Adrenal gland (tissue), 9 donors: ENCODE measurements at regions not wholly inside any gene's neighbourhood (a gene's known extent, or its start where the extent isn't known, plus 50 kb on each side); places are given as distances from the start of the nearest gene placed in this dataset.
"Not testable (repeated sequence)": the region's sequence is repeated elsewhere in the genome, so short reads cannot be mapped to it uniquely, and the experiment has no call there.

Source experiments
- DNase-seq, 7 donors: peaks; one replicate each; pipeline ENCODE4 v3.0.0-alpha.2; 2019 to 2020
- H3K27ac ChIP-seq, 5 donors: fragments of 200-600 bp; sonication (generic) in 4 of 5; 1 replicate in 3 of 5; 2 replicates in 2 of 5; pipeline versions ENCODE4 v1.5.1 to v1.8.0; 2016 to 2020; ENCODE audit warnings: mild to moderate bottlenecking in 1 of 5
- H3K27me3 ChIP-seq: fragments of 200-600 bp; 2 replicates; pipeline ENCODE4 v1.8.0; 2021
- H3K36me3 ChIP-seq, 2 donors: fragments of 200-600 bp; replicated peaks in 1 of 2; 1 replicate in 1 of 2; 2 replicates in 1 of 2; pipeline versions ENCODE4 v1.5.1 to v1.8.0; 2018 to 2022
- H3K4me1 ChIP-seq, 2 donors: fragments of 200-600 bp; replicated peaks in 1 of 2; 1 replicate in 1 of 2; 2 replicates in 1 of 2; pipeline versions ENCODE4 v1.5.1 to v1.8.0; 2018 to 2021
- H3K4me3 ChIP-seq, 4 donors: fragments of 200-600 bp; sonication (generic) in 3 of 4; one replicate each; pipeline ENCODE4 v1.5.1; 2016 to 2018
- H3K9me3 ChIP-seq, 3 donors: fragments of 200-600 bp; sonication (generic) in 1 of 3; replicated peaks in 1 of 3; 1 replicate in 2 of 3; 2 replicates in 1 of 3; pipeline versions ENCODE4 v1.5.1 to v1.8.0; 2016 to 2021
- CTCF ChIP-seq, 6 experiments: fragments of 450-650 bp in 4 of 6; fragments of 200-600 bp in 2 of 6; sonication (generic) in 1 of 6; IDR thresholded peaks; 1 replicate in 5 of 6; 2 replicates in 1 of 6; pipeline versions ENCODE4 v1.5.1 to v1.8.0; 2016 to 2021; ENCODE audit warnings: antibody characterized with exemption in 6 of 6, mild to moderate bottlenecking in 2 of 6, moderate library complexity in 1 of 6
- POLR2A ChIP-seq, 2 donors: fragments of 450-650 bp; IDR thresholded peaks; one replicate each; pipeline ENCODE4 v1.6.1; 2017; ENCODE audit warnings: antibody characterized with exemption in 2 of 2, mild to moderate bottlenecking in 2 of 2, moderate library complexity in 1 of 2
- WGBS, 4 donors: extraction: QIAGEN DNeasy Blood & Tissue Kit in 2 of 4; methylation state at CpG; one replicate each; pipeline versions ENCODE4 v1.1.5 to v1.1.7; 2013 to 2017; 5-methylcytosine and 5-hydroxymethylcytosine counted together
- intact Hi-C, 2 donors: fragments of 100-400 bp; cut with DNase I; formaldehyde crosslinking; loops; one replicate each; pipeline versions ENCODE4 v1.14.1 to v1.15.0; 2022 to 2023
- donor health status: healthy with polysubstance abuse.
- donor health status: Bipolar disorder and iron deficiency.
- donor health status: DM: yes; HTN: yes; CAD: no.
- donor health status: DM: no; HTN: no; CAD: no.
- donor health status: DM: no; HTN: no; CAD: no.

GRCh38 chr10:130714742-130715467 lies 578.7 kb downstream of the GLRX3 start:
- Histone ChIP-seq H3K27ac (peak overlapping the region in 2 of 5 donors; percentile 35 to 54), H3K4me1 (no peaks in the 10 kb centered on the region), H3K27me3 (no peaks in the 10 kb centered on the region), H3K4me3 (no peak overlapping the region), H3K9me3 (no peaks in the 10 kb centered on the region), H3K36me3 (no peaks in the 10 kb centered on the region)
- WGBS, 4 donors, result 55 to 72% (median 62%) methylated on average over 17 to 20 of the region's 20 CpGs
- DNase-seq, result no peak
- no peak for TF ChIP-seq POLR2A (IDR thresholded peaks at IDR 0.05)
- TF ChIP-seq CTCF (IDR thresholded peaks at IDR 0.05), result no peak
- intact Hi-C loops, result no loop called here

GRCh38 chr10:130715686-130716670 lies 579.8 kb downstream of the GLRX3 start:
- intact Hi-C loops, result no loop called here
- WGBS, 4 donors, result 72 to 78% (median 76%) methylated on average over 9 to 12 of the region's 12 CpGs

GRCh38 chr10:130717083-130717482 lies 580.9 kb downstream of the GLRX3 start:
- TF ChIP-seq CTCF (IDR thresholded peaks at IDR 0.05) (no peak), POLR2A (IDR thresholded peaks at IDR 0.05) (no peak)
- Histone ChIP-seq H3K4me3 (no peak overlapping the region), H3K27me3 (no peaks in the 10 kb centered on the region), H3K9me3 (no peaks in the 10 kb centered on the region), H3K4me1 (no peaks in the 10 kb centered on the region), H3K27ac (peak overlapping the region in 1 of 5 donors; percentile 57), H3K36me3 (no peaks in the 10 kb centered on the region)
- WGBS, 4 donors, result 56 to 70% (median 69%) methylated on average over 7 of the region's 7 CpGs
- intact Hi-C loops, result no loop called here
- DNase-seq, result no peak

More at GRCh38 chr10:130715686-130716670, 579.8 kb downstream of the GLRX3 start:
- H3K36me3 ChIP-seq, result no peaks in the 10 kb centered on the region
- peak overlapping the region in 2 of 5 donors; percentile 57 to 69 for H3K27ac ChIP-seq
- no peak overlapping the region for H3K4me3 ChIP-seq
- no peaks in the 10 kb centered on the region for H3K27me3 ChIP-seq
- no peaks in the 10 kb centered on the region for H3K9me3 ChIP-seq
- H3K4me1 ChIP-seq, result no peaks in the 10 kb centered on the region
- TF ChIP-seq POLR2A (IDR thresholded peaks at IDR 0.05) (no peak), CTCF (IDR thresholded peaks at IDR 0.05) (no peak)
- DNase-seq, result peak in 5 of 7 donors; percentile 21 to 68 (median 38)

- DNase-seq, H3K9me3 ChIP-seq, H3K36me3 ChIP-seq, H3K27ac ChIP-seq, H3K4me3 ChIP-seq, H3K4me1 ChIP-seq, intact Hi-C loops, H3K27me3 ChIP-seq: not testable (repeated sequence)
- WGBS, 4 donors, result 62 to 73% (median 68%) methylated on average over 6 to 9 of the region's 9 CpGs
These were observed 582.7 kb downstream of the GLRX3 start for GRCh38 chr10:130718744-130719447.
